GM19035 (cell line): ENCODE measurements at regions not wholly inside any gene's neighbourhood (a gene's known extent, or its start where the extent isn't known, plus 50 kb on each side); places are given as distances from the start of the nearest gene placed in this dataset.

Experiments
- ATAC-seq: cut with Tn5 transposase; IDR thresholded peaks from one replicate; pipeline ENCODE4 v1.9.1; 2021; ENCODE audit not compliant: unreplicated experiment

GRCh38 chr4:58216461-58216860, 1106.3 kb upstream of the IGFBP7 start:
- no peak for ATAC-seq

DNA sequence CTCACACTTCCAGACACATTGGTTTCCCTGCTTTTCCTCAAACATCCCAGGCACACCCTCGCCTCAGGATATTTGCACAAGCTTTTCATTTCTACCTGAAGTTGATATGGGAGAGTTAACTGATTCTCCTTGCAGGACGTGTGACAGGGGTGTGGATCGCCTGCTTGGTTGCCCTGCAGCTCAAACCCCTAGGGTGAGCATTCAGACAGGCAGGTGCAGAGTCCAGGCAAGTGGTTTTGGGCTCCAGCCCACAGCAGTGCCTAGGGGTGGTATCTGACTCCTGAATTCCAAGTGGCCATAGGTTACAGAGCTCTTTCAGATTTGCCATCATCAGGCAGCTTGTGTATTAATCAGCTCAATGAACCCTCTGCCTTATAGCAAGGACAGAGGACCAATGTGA, 1104.2 kb upstream of the IGFBP7 start:
- ATAC-seq, result no peak

DNA sequence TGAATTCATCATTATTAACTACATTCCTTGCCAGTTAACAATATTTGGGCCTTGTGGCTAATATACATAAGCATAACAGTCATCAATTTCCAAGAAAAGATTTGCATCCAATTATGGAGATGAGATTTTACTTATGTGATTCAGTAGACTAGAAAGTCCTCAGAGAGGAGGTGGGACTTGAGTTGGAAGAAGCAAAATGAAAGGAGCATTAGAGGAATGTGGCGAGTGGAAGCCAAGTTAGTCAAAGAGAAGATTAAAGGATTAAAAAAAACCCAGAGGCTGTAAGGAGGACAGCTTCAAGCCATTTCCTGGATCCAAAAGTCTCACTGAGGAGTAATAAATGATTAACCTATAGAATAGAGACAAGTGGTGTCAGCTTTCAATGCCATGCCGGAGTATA, 1099.4 kb upstream of the IGFBP7 start:
- no peak for ATAC-seq

- ATAC-seq, result no peak
Observed at GRCh38 chr4:58209001-58209400, 1098.8 kb upstream of the IGFBP7 start.

GRCh38 chr4:58205446-58206235, 1095.5 kb upstream of the IGFBP7 start:
- ATAC-seq, result no peak

DNA sequence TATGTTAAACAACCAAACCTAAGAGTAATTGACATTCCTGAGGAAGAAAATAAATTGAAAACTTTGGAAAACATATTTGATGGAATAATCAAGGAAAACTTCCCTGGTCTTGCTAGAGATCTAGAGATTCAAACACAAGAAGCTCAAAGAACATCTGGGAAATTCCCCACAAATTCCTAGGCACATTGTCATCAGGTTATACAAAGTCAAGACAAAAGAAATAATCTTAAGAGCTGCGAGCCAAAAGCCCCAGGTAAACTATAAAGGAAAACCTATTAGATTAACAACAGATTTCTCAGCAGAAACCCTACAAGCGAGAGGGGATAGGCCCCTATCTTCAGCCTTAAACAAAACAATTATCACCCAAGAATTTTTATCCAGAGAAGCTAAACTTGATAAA, 1082.0 kb upstream of the IGFBP7 start:
- no peak for ATAC-seq

DNA sequence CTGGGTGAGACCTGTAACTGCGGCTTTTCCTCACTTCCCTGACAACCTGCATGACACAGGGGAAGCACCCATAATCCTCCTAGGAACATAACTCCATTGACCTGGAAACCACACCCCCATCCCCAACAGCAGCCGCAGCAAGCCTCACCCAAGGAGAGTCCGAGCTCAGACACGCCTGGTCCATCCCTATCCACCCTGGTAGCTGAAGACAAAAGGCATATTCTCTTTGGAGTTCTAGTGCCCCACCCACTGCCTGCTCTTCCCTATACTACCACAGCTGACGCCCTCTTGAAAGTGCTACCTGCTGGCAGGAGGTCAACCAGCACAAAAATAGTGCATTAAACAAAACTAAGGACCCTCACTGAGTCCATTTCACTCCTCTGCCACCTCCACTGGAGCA, 1080.9 kb upstream of the IGFBP7 start:
- no peak for ATAC-seq

DNA sequence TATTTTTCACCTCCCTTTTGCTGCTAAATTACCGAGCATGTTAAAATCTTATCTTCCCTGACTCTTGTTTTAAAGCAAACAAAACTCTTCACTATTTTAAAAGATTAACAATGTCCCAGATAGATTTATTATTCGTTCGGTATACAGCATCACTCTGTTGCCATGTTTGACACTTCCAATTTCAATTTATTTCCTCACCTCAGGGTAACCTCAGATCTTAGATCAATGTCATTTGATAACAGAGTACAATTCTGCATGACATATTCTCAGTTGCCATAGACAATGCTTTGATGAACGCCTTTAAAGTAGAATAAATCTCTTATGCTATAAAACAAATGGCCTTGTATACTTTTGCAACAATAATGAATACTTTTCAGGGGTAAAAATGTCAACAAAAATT, 1078.1 kb upstream of the IGFBP7 start:
- ATAC-seq, result no peak

GRCh38 chr4:58175024-58175423, 1064.8 kb upstream of the IGFBP7 start:
- ATAC-seq, result no peak

DNA sequence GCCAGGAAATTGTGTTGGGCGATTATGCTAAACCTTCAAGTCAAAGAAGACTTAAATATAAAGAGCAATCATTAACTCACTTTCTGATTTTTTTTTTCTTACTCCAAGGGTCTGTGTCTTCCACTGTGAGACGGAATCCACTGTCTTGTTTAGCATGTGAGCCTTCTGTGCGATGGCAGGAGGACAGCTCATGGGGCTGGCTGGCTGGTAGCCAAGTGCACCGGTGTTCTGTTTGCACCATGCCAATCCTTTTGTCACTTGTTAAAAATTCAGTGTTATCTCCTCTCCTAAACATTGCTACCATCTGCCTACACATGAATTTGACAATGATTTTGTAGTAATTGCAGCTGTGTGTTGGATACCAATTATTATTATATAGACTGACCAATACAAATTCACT, 1056.3 kb upstream of the IGFBP7 start:
- ATAC-seq, result no peak

GRCh38 chr4:58163156-58163555, 1053.0 kb upstream of the IGFBP7 start:
- ATAC-seq, result no peak

DNA sequence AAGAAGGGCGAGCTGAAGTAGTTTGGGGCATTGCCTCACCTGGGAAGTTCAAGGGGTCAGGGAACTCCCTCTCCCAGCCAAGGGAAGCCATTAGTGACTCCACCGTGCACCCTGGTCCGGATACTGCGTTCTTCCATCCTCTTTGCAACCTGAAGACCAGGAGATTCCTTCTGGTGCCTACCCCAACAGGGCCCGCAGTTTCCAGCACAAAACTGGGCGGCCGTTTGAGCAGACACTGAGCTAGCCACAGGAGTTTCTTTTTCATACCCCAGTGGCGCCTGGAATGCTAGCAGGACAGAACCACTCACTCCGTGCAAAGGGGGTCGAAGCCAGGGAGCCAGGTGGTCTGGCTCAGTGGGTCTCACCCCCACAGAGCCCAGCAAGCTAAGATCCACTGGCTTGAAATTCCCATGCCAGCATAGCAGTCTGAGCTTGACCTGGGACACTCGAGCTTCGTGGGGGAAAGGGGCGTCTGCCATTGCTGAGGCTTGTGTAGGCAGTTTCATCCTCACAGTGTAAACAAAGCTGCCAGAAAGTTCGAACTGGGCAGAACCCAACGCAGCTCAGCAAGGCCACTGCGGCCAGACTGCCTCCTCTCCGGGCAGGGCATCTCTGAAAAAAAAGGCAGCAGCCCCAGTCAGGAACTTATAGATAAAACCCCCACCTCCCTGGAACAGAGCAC, 1039.4 kb upstream of the IGFBP7 start:
- no peak for ATAC-seq

GRCh38 chr4:58144721-58145120, 1034.5 kb upstream of the IGFBP7 start:
- ATAC-seq, result no peak

GRCh38 chr4:58138786-58139668, 1028.8 kb upstream of the IGFBP7 start:
- no peak for ATAC-seq

DNA sequence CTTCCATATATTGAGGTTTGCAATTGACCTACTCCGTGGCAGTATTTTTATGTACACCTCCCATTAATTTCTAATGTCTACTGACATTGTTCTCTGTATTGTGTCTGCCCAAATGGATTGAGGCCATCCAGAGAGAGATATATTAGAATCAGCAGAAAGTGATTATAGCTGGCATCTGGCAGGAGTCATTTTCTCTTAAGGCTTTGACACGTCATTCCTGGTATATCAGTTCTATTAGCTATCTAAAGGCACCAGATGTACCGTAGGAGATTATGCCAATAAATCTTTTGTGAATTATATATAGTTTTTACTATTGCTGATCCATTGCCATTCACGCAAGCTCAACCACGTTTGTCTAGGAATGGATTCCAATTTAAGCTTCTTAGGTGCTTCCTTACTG, 1026.4 kb upstream of the IGFBP7 start:
- ATAC-seq, result no peak

DNA sequence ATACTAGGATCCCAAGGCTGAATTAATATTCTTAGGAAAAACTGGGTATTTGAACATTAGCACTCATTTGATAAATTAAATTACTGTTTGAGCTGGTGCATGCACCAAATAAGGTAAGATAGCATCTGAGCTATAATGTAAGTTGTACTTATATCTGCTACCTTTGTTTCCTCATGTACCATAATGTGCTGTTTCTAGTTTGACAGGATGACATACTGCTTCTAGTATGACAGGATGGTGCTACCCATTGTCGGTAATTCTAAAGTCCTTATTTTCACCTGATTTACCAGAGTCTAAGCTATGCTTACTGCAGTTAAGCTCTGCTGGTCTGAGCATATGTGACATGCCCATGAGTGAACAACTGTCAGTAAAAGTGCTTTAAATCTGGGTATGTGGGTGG, 1017.5 kb upstream of the IGFBP7 start:
- no peak for ATAC-seq

DNA sequence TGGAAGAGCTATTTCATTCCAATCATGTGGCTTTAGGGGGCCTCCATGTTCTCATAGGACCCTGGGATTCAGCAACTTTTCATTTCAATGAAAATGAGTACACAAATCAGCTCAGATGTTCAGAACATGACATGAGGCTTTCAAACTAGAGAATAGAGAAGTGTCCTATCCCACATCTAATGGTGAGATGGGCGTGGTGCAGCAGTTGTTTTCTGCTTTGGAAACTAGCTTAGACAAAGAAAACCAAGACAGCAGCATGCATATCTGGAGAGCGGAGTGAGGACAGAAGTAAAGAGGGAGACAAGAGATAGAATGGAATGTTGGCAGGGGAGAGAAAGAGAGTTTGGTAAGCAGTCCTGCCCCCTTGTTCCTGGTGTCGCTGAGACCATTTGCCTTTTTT, 1009.1 kb upstream of the IGFBP7 start:
- ATAC-seq, result no peak

DNA sequence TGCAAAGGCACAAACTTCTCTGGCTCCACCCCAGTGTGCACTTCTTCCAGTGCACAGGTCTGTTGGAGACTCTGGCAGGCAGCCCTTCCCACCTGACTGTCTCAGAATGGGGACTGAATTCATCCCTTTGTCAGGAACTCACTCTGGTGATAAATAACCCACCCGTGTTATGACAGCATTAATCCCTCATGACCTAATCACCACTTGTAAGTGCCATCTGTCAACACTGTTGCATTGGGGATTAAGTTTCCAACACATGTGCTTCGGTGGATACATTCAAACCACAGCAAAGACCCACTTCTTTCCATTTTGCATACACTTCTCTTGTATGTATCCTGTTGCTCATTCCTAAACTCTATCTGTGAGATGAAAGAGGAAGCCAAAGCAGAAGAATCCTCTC, 1002.9 kb upstream of the IGFBP7 start:
- ATAC-seq, result no peak

DNA sequence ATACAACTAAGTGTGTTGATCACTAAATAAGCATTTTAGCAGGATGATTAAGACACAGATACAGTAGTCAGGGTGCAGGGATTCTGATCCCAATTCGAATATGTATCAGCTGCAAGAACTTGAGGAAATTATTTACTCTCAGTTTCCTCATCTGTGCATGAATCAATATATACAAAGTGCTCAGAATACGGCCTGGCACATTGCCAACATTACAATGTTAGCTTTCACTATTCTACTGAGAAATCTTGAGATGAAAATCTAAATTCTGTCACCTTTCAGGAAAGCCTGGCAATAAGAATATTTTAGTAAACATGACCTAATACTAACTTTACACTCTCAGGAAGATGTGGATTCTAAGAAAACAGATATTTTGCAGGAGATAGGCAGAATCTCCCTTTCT, 1001.6 kb upstream of the IGFBP7 start:
- ATAC-seq, result no peak

DNA sequence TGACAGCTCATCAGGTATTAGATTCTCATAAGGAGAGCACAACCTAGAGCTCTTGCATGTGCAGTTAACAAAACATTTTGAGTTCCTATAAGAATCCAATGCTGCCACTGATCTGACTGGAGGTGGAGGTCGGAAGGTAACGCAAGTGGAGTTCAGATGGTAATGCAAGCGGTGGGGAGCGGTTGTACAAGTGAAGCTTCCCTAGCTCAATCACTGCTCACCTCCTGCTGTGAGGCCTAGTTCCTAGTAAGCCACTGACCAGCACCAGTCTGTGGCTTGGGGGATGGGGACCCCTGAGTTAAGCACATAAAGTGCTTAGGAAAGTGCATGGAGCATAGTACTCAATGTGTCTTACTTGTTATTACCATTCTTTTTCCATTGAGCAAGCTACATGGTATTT, 983.2 kb upstream of the IGFBP7 start:
- no peak for ATAC-seq

DNA sequence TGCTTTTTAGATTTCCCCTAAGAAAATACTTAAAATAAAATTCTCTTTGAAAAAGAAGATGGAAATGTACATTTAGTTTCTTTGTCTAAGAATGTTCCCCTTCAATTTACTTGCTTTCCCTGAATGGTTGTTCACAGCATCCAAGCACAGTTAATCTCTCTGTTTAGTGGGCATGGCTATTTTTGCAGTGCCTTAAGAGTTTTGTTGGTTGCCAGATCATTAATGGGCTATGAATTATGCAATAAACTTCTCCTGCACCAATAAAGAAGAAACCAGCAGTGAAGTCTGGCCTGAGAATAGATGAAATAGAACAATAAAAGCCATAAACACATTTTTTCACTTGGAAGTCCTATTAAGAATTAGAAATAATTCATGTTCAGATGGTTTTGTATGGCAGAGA, 980.4 kb upstream of the IGFBP7 start:
- no peak for ATAC-seq

GRCh38 chr4:58081356-58081755, 971.2 kb upstream of the IGFBP7 start:
- ATAC-seq, result no peak
